ENCODE measurements at regions not wholly inside any gene's neighbourhood (a gene's known extent, or its start where the extent isn't known, plus 50 kb on each side); places are given as distances from the start of the nearest gene placed in this dataset.
"Not testable (repeated sequence)": the region's sequence is repeated elsewhere in the genome, so short reads cannot be mapped to it uniquely, and the experiment has no call there.

- DNase-seq = no peak
Measured at GRCh38 chr18:1306641-1307040, 402.0 kb downstream of the ADCYAP1 start.

GRCh38 chr18:1308686-1309085, 404.0 kb downstream of the ADCYAP1 start:
- no peak for DNase-seq

- no peak for DNase-seq
Measured at GRCh38 chr18:1311376-1311775, 406.7 kb downstream of the ADCYAP1 start.

- DNase-seq = not testable (repeated sequence)
Measured at GRCh38 chr18:1335345-1335744, 430.7 kb downstream of the ADCYAP1 start.

GRCh38 chr18:1350931-1351450, 446.3 kb downstream of the ADCYAP1 start:
- no peak for DNase-seq

GRCh38 chr18:1353025-1353424, 448.4 kb downstream of the ADCYAP1 start:
- DNase-seq = no peak

- no peak for DNase-seq
Measured at GRCh38 chr18:1357724-1358123, 453.1 kb downstream of the ADCYAP1 start.

- no peak for DNase-seq
Measured at GRCh38 chr18:1361936-1362335, 457.3 kb downstream of the ADCYAP1 start.

GRCh38 chr18:1370552-1370951, 465.9 kb downstream of the ADCYAP1 start:
- no peak for DNase-seq

GRCh38 chr18:1371724-1372123, 467.1 kb downstream of the ADCYAP1 start:
- DNase-seq = no peak

- DNase-seq = no peak
Measured at GRCh38 chr18:1383465-1383864, 478.8 kb downstream of the ADCYAP1 start.

GRCh38 chr18:1388468-1388867, 483.8 kb downstream of the ADCYAP1 start:
- DNase-seq = not testable (repeated sequence)

- no peak for DNase-seq
Measured at GRCh38 chr18:1392046-1392445, 487.4 kb downstream of the ADCYAP1 start.

GRCh38 chr18:1392865-1393734, 488.4 kb downstream of the ADCYAP1 start:
- DNase-seq = no peak

GRCh38 chr18:1393929-1394328, 489.3 kb downstream of the ADCYAP1 start:
- DNase-seq = no peak

GRCh38 chr18:1394426-1394825, 489.8 kb downstream of the ADCYAP1 start:
- DNase-seq = no peak

- no peak for DNase-seq
Measured at GRCh38 chr18:1394966-1395365, 490.3 kb downstream of the ADCYAP1 start.

GRCh38 chr18:1408376-1408775, 503.7 kb downstream of the ADCYAP1 start:
- DNase-seq = no peak

GRCh38 chr18:1412655-1413322, 508.1 kb downstream of the ADCYAP1 start:
- DNase-seq = no peak

GRCh38 chr18:1413323-1413675, 508.6 kb downstream of the ADCYAP1 start:
- no peak for DNase-seq

- DNase-seq = no peak
Measured at GRCh38 chr18:1416074-1416473, 511.4 kb downstream of the ADCYAP1 start.

- DNase-seq = no peak
Measured at GRCh38 chr18:1421502-1421901, 516.8 kb downstream of the ADCYAP1 start.

- no peak for DNase-seq
Measured at GRCh38 chr18:1422634-1423033, 518.0 kb downstream of the ADCYAP1 start.

- no peak for DNase-seq
Measured at GRCh38 chr18:1425679-1426078, 521.0 kb downstream of the ADCYAP1 start.
